Astrocyte of the cerebellum (primary cell): ENCODE measurements at regions not wholly inside any gene's neighbourhood (a gene's known extent, or its start where the extent isn't known, plus 50 kb on each side); places are given as distances from the start of the nearest gene placed in this dataset.

Source experiments
- DNase-seq: peaks from one replicate; pipeline ENCODE4 v3.0.0-alpha.2; 2011; ENCODE audit warnings: low read depth
- H3K4me3 ChIP-seq: 2 replicates; pipeline ENCODE4 v1.5.1; 2011; ENCODE audit warnings: mild to moderate bottlenecking, low read depth, low read length, moderate library complexity
- CTCF ChIP-seq: IDR thresholded peaks from 2 replicates; pipeline ENCODE4 v1.5.1; 2012; ENCODE audit warnings: low read length, low read depth, moderate library complexity, mild to moderate bottlenecking; ENCODE audit errors: missing control alignments
- in situ Hi-C: cut with HindIII; loops from 2 replicates; pipeline ENCODE4 v1.10.0; 2017; ENCODE audit warnings: low sequenced_read_pairs

DNA sequence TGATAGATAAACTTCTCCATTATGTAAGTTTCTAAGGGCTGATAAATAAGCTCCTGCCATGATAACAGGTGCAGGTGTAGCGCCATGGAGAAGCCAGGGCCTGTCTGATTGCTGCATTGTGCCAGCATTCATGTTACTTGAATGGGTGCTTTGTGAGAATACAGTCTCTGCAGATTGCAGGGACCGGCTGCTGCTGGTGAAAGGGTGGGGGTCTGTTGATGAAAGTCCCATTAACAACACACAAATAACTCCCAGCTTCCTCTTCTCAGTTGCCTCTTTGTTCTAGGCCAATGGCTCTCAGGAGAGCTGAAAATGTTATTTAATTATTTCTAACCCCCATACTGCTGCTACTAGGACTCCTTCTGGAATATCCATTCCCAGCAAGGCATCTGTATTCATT lies 77.2 kb downstream of the RTP4 start:
- no peak for TF ChIP-seq CTCF
- in situ Hi-C loops, result no loop called here
- no peak overlapping the region for H3K4me3 ChIP-seq
- no peak for DNase-seq

DNA sequence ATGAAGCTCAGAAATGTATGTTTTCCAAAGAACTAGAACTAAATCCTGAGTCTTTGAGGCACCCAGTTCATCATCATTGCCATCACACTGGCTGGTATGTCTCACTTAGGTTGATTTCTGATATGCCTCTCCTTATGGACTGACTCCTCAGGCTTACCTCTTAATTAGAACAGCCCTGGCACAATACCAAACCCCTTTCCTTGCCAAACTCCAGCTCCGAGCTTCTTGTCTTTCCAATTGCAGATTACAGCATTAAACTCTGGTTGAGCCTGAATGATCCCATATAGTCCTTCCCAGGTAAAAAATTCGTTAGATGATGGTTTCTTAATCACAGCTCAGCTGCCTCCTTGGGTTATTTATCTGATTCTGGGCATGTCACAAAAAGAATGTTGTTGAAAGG lies 66.3 kb downstream of the RTP4 start:
- DNase-seq, result no peak
- in situ Hi-C loops, result loop anchor here (5.0 kb wide), 1 partner anchor 98 kb away; no protein-coding TSS in a partner anchor
- H3K4me3 ChIP-seq, result no peak overlapping the region
- no peak for TF ChIP-seq CTCF

DNA sequence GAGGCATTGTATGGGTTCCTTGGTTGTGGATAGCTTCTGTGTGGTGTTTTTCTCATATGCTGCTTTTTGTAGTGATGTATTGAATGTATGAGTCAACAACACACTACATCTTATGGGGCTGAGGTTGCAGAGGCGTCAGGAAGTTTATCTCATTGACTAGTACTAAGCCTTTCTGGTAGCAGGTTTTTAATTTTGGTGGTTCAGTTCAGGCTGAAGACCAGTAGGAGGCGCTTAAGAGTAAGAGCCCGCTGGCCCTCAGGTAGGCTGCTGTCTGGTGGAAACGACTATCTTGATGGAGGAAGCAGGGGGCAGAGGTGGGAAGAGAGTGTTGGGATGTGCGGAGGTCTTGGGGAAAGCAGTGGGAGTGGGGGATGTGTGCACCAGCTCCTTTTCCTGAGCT lies 62.4 kb downstream of the RTP4 start:
- TF ChIP-seq CTCF, result no peak
- H3K4me3 ChIP-seq, result no peak overlapping the region
- DNase-seq, result no peak
- in situ Hi-C loops, result loop anchor here (5.0 kb wide), 1 partner anchor 102 kb away; no protein-coding TSS in a partner anchor
